SK-N-SH treated with all-trans-retinoic acid at 6 μM for 48 hours (cell line): ENCODE measurements at regions not wholly inside any gene's neighbourhood (a gene's known extent, or its start where the extent isn't known, plus 50 kb on each side); places are given as distances from the start of the nearest gene placed in this dataset.

Source experiments
- BACH2 ChIP-seq: fragments of 250-450 bp; sonication (Bioruptor Pico); IDR thresholded peaks from 2 replicates; pipeline ENCODE4 v1.9.0; 2021; ENCODE audit warnings: mild to moderate bottlenecking, borderline replicate concordance
- ISL1 ChIP-seq: fragments of 250-450 bp; sonication (Bioruptor Pico); IDR thresholded peaks from 2 replicates; pipeline ENCODE4 v2.1.2; 2022; ENCODE audit warnings: mild to moderate bottlenecking, moderate library complexity
- PATZ1 ChIP-seq: fragments of 250-450 bp; sonication (Bioruptor Pico); IDR thresholded peaks from 2 replicates; pipeline ENCODE4 v1.8.0; 2020; ENCODE audit warnings: mild to moderate bottlenecking, moderate library complexity, borderline replicate concordance
- TF ChIP-seq, protein P1 (sequence below): fragments of 250-450 bp; sonication (Bioruptor Pico); IDR thresholded peaks from 2 replicates; pipeline ENCODE4 v1.5.1; 2021; ENCODE audit warnings: mild to moderate bottlenecking, moderate library complexity

GRCh38 chr12:131371401-131372170, 339.3 kb upstream of the SFSWAP start:
- TF ChIP-seq BACH2 (no peak), ISL1 (CRISPR knock-in tag) (no peak), PATZ1 (CRISPR knock-in tag) (no peak)
- TF ChIP-seq, protein P1, sequence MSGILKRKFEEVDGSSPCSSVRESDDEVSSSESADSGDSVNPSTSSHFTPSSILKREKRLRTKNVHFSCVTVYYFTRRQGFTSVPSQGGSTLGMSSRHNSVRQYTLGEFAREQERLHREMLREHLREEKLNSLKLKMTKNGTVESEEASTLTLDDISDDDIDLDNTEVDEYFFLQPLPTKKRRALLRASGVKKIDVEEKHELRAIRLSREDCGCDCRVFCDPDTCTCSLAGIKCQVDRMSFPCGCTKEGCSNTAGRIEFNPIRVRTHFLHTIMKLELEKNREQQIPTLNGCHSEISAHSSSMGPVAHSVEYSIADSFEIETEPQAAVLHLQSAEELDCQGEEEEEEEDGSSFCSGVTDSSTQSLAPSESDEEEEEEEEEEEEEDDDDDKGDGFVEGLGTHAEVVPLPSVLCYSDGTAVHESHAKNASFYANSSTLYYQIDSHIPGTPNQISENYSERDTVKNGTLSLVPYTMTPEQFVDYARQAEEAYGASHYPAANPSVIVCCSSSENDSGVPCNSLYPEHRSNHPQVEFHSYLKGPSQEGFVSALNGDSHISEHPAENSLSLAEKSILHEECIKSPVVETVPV, result no peak
